Nephron (organoid): ENCODE measurements at regions not wholly inside any gene's neighbourhood (a gene's known extent, or its start where the extent isn't known, plus 50 kb on each side); places are given as distances from the start of the nearest gene placed in this dataset.
"Not testable (repeated sequence)": the region's sequence is repeated elsewhere in the genome, so short reads cannot be mapped to it uniquely, and the experiment has no call there.

Experiments
- H3K27ac Mint-ChIP-seq, 3 experiments: 2 replicates each; pipeline ENCODE4 v1.8.0; 2020; ENCODE audit warnings: mixed read lengths in 3 of 3, mild to moderate bottlenecking in 2 of 3, moderate library complexity in 1 of 3
- H3K27me3 Mint-ChIP-seq: 2 replicates; pipeline ENCODE4 v1.8.0; 2021; ENCODE audit warnings: low read depth, mild to moderate bottlenecking, moderate library complexity, mixed read lengths
- H3K36me3 Mint-ChIP-seq: 2 replicates; pipeline ENCODE4 v1.8.0; 2020; ENCODE audit warnings: low read depth, mixed read lengths
- H3K4me1 Mint-ChIP-seq: 2 replicates; pipeline ENCODE4 v1.8.0; 2020; ENCODE audit warnings: mixed read lengths
- H3K4me3 Mint-ChIP-seq, 3 experiments: 2 replicates each; pipeline ENCODE4 v1.8.0; 2020; ENCODE audit warnings: mild to moderate bottlenecking in 3 of 3, mixed read lengths in 3 of 3, moderate library complexity in 2 of 3
- H3K9me3 Mint-ChIP-seq: 2 replicates; pipeline ENCODE4 v1.8.0; 2020; ENCODE audit warnings: mixed read lengths
- CTCF ChIP-seq, 3 experiments: fragments of 200-600 bp; sonication (generic); IDR thresholded peaks; one replicate each; pipeline ENCODE4 v1.5.0; 2021; ENCODE audit warnings: antibody characterized with exemption in 3 of 3; ENCODE audit not compliant: unreplicated experiment in 3 of 3

GRCh38 chr4:28075401-28075956, 1214.8 kb downstream of the STIM2 start:
- no peaks in the 10 kb centered on the region for H3K4me1 Mint-ChIP-seq
- no peak overlapping the region for H3K27ac Mint-ChIP-seq
- no peaks in the 10 kb centered on the region for H3K36me3 Mint-ChIP-seq
- H3K4me3 Mint-ChIP-seq: no peak overlapping the region
- peaks cover 11% of the 10 kb centered on the region for H3K9me3 Mint-ChIP-seq
- no peak for TF ChIP-seq CTCF (IDR thresholded peaks at IDR 0.05; ENCODE audit: unreplicated experiment in 3 of 3)
- no peaks in the 10 kb centered on the region for H3K27me3 Mint-ChIP-seq

- H3K4me3 Mint-ChIP-seq, H3K4me1 Mint-ChIP-seq, H3K27me3 Mint-ChIP-seq: not testable (repeated sequence)
Observed at GRCh38 chr4:28077203-28077602, 1216.6 kb downstream of the STIM2 start.

GRCh38 chr4:28082686-28083390, 1222.2 kb downstream of the STIM2 start:
- Mint-ChIP-seq H3K4me1 (no peaks in the 10 kb centered on the region), H3K36me3 (no peaks in the 10 kb centered on the region), H3K27ac (no peak overlapping the region), H3K9me3 (peaks cover 35% of the 10 kb centered on the region), H3K27me3 (no peaks in the 10 kb centered on the region), H3K4me3 (no peak overlapping the region)
- no peak for TF ChIP-seq CTCF (IDR thresholded peaks at IDR 0.05; ENCODE audit: unreplicated experiment in 3 of 3)

More at GRCh38 chr4:28077203-28077602, 1216.6 kb downstream of the STIM2 start:
- not testable (repeated sequence) for H3K27ac Mint-ChIP-seq, H3K36me3 Mint-ChIP-seq
- peaks cover 22% of the 10 kb centered on the region for H3K9me3 Mint-ChIP-seq

GRCh38 chr4:28092610-28093009, 1232.0 kb downstream of the STIM2 start:
- no peak for TF ChIP-seq CTCF (IDR thresholded peaks at IDR 0.05; ENCODE audit: unreplicated experiment in 3 of 3)
- no peak overlapping the region for H3K4me3 Mint-ChIP-seq
- H3K4me1 Mint-ChIP-seq: no peaks in the 10 kb centered on the region
- no peaks in the 10 kb centered on the region for H3K9me3 Mint-ChIP-seq
- H3K27ac Mint-ChIP-seq: no peak overlapping the region
- no peaks in the 10 kb centered on the region for H3K36me3 Mint-ChIP-seq
- no peaks in the 10 kb centered on the region for H3K27me3 Mint-ChIP-seq

GRCh38 chr4:28093071-28093470, 1232.4 kb downstream of the STIM2 start:
- H3K27ac Mint-ChIP-seq: no peak overlapping the region
- H3K4me1 Mint-ChIP-seq: no peaks in the 10 kb centered on the region
- no peaks in the 10 kb centered on the region for H3K27me3 Mint-ChIP-seq
- TF ChIP-seq CTCF (IDR thresholded peaks at IDR 0.05; ENCODE audit: unreplicated experiment in 3 of 3): no peak
- H3K9me3 Mint-ChIP-seq: no peaks in the 10 kb centered on the region
- no peaks in the 10 kb centered on the region for H3K36me3 Mint-ChIP-seq
- no peak overlapping the region for H3K4me3 Mint-ChIP-seq

- no peak overlapping the region for H3K4me3 Mint-ChIP-seq
Observed at GRCh38 chr4:28101583-28101982, 1240.9 kb downstream of the STIM2 start.

More at GRCh38 chr4:28101583-28101982, 1240.9 kb downstream of the STIM2 start:
- Mint-ChIP-seq H3K9me3 (no peaks in the 10 kb centered on the region), H3K27me3 (no peaks in the 10 kb centered on the region), H3K36me3 (no peaks in the 10 kb centered on the region), H3K27ac (no peak overlapping the region), H3K4me1 (no peaks in the 10 kb centered on the region)
- TF ChIP-seq CTCF (IDR thresholded peaks at IDR 0.05; ENCODE audit: unreplicated experiment in 3 of 3): no peak
